ENCODE measurements at regions not wholly inside any gene's neighbourhood (a gene's known extent, or its start where the extent isn't known, plus 50 kb on each side); places are given as distances from the start of the nearest gene placed in this dataset.

DNA sequence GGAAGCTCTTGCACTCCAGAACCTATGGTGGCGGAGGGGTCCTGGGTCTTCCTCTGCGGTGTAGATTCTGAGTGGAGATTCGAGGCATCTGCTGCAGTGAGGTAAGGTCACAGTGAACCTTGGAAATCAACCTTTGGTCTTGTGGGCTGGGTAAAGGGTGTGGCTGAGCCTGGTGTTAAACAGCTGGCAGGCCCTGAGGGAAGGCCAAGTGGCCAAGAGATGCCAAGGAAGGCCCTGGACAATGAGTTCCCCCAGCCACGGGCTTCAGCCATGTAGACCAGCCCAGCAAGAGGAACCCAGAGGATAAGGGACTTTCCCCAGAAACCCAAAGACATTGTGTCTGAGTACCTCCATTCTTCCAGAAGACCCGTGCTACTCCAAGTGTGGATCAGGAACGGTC lies 137.2 kb upstream of the ETS2 start:
- H3K36me3 ChIP-seq (ENCODE audit: control insufficient read depth, insufficient read depth, low read length), result no peaks in the 10 kb centered on the region
- no peaks in the 10 kb centered on the region for H3K9me1 ChIP-seq (ENCODE audit: control insufficient read depth, insufficient read depth, low read length)
- ChIA-PET CTCF (ENCODE audit: low intra/inter-chr PET ratio) (interaction anchor here (0.8 kb wide), 1 partner anchor 470 kb away, joined by 4 read pairs; no protein-coding TSS in a partner anchor), POLR2A (interaction anchor here (0.7 to 1.0 kb wide), 3 partner anchors 10 to 372 kb away, joined by 3 to 4 read pairs (median 4); no protein-coding TSS in a partner anchor)
- no peaks in the 10 kb centered on the region for H3K4me1 ChIP-seq (replicated peaks in 1 of 2; ENCODE audit: control insufficient read depth in 2 of 2, insufficient read depth in 2 of 2, low read length in 2 of 2)
- in situ Hi-C loops (cut with MboI) (no loop called here), intact Hi-C loops (cut with micrococcal nuclease) (loop anchor here (5.0 kb wide), 1 partner anchor 469 kb away; no protein-coding TSS in a partner anchor)
- no peaks in the 10 kb centered on the region for H3K79me2 ChIP-seq (ENCODE audit: control insufficient read depth, insufficient read depth, low read length)
- H2AFZ ChIP-seq (ENCODE audit: low read depth, low read length), result no peak overlapping the region
- H3K9me3 ChIP-seq (replicated peaks; ENCODE audit: control insufficient read depth, insufficient read depth, low read depth, low read length), result no peaks in the 10 kb centered on the region
- H3K9ac ChIP-seq (ENCODE audit: insufficient read depth in 1 of 2, low read depth in 2 of 2, low read length in 2 of 2), result no peak overlapping the region
- no peak for DNase-seq (ENCODE audit: extremely low read depth in 1 of 4, low spot score in 3 of 4)
- H3K4me3 ChIP-seq, result no peak overlapping the region
- H3K27ac ChIP-seq (ENCODE audit: extremely low read depth, low read depth, low read length), result no peak overlapping the region
- no TSS peak for BruUV-seq (replicated peaks)
- H4K20me1 ChIP-seq (replicated peaks; ENCODE audit: control insufficient read depth, insufficient read depth, low read length), result 0 out of 2 replicates have a peak, but pooled peaks cover 4% of the 10 kb centered on the region
- peaks cover 11 to 38% of the 10 kb centered on the region in 2 experiments for H3K27me3 ChIP-seq (ENCODE audit: control insufficient read depth in 2 of 2, insufficient read depth in 2 of 2, low read length in 2 of 2)
- no peak overlapping the region for H3K4me2 ChIP-seq (ENCODE audit: insufficient read depth, low read length)
- WGBS (ENCODE audit: insufficient coverage, low coverage, missing lambda C conversion rate), result 1% methylated on average over 6 of the region's 6 CpGs
- no peak for FAIRE-seq
- ATAC-seq, result no peak
- TF ChIP-seq FIP1L1 (IDR thresholded peaks at IDR 0.05; ENCODE audit: low read depth, low read length, poor library complexity, severe bottlenecking) (no peak), CBX2 (IDR thresholded peaks at IDR 0.05; ENCODE audit: insufficient read depth, low read length, poor library complexity, severe bottlenecking) (no peak), PHB (CRISPR knock-in tag; IDR thresholded peaks at IDR 0.05) (no peak), DIDO1 (tag; IDR thresholded peaks at IDR 0.05; ENCODE audit: low read depth) (no peak), ZNF57 (CRISPR knock-in tag; IDR thresholded peaks at IDR 0.05) (no peak), GATAD2B (IDR thresholded peaks at IDR 0.05; ENCODE audit: borderline replicate concordance) (no peak), FOXP4 (CRISPR knock-in tag; IDR thresholded peaks at IDR 0.05; ENCODE audit: borderline replicate concordance) (no peak), GATAD2A (IDR thresholded peaks at IDR 0.05) (no peak), MBD1 (CRISPR knock-in tag; IDR thresholded peaks at IDR 0.05) (no peak), SMARCA4 (IDR thresholded peaks at IDR 0.05) (no peak), STAT5A (IDR thresholded peaks at IDR 0.05; ENCODE audit: borderline replicate concordance, low read length) (no peak), PCBP1 (IDR thresholded peaks at IDR 0.05; ENCODE audit: low read depth, low read length, poor library complexity, severe bottlenecking) (no peak), GABPB1 (CRISPR knock-in tag; IDR thresholded peaks at IDR 0.05) (no peak), SP1 (CRISPR knock-in tag; IDR thresholded peaks at IDR 0.05) (no peak), SIN3B (IDR thresholded peaks at IDR 0.05; ENCODE audit: low read depth) (no peak)
- TF ChIP-seq, protein P1, sequence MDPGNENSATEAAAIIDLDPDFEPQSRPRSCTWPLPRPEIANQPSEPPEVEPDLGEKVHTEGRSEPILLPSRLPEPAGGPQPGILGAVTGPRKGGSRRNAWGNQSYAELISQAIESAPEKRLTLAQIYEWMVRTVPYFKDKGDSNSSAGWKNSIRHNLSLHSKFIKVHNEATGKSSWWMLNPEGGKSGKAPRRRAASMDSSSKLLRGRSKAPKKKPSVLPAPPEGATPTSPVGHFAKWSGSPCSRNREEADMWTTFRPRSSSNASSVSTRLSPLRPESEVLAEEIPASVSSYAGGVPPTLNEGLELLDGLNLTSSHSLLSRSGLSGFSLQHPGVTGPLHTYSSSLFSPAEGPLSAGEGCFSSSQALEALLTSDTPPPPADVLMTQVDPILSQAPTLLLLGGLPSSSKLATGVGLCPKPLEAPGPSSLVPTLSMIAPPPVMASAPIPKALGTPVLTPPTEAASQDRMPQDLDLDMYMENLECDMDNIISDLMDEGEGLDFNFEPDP (CRISPR knock-in tag; IDR thresholded peaks at IDR 0.05), result no peak
- TF ChIP-seq, protein P2, sequence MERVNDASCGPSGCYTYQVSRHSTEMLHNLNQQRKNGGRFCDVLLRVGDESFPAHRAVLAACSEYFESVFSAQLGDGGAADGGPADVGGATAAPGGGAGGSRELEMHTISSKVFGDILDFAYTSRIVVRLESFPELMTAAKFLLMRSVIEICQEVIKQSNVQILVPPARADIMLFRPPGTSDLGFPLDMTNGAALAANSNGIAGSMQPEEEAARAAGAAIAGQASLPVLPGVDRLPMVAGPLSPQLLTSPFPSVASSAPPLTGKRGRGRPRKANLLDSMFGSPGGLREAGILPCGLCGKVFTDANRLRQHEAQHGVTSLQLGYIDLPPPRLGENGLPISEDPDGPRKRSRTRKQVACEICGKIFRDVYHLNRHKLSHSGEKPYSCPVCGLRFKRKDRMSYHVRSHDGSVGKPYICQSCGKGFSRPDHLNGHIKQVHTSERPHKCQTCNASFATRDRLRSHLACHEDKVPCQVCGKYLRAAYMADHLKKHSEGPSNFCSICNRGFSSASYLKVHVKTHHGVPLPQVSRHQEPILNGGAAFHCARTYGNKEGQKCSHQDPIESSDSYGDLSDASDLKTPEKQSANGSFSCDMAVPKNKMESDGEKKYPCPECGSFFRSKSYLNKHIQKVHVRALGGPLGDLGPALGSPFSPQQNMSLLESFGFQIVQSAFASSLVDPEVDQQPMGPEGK (CRISPR knock-in tag; IDR thresholded peaks at IDR 0.05; ENCODE audit: borderline replicate concordance), result no peak
